ENCODE measurements at regions not wholly inside any gene's neighbourhood (a gene's known extent, or its start where the extent isn't known, plus 50 kb on each side); places are given as distances from the start of the nearest gene placed in this dataset.

- Histone ChIP-seq H3K4me3 (ENCODE audit: low read depth, low read length, poor library complexity, severe bottlenecking) (no peak overlapping the region), H3K9me3 (ENCODE audit: low read depth, low read length, poor library complexity, severe bottlenecking) (no peaks in the 10 kb centered on the region), H3K36me3 (ENCODE audit: insufficient read depth, low read length, poor library complexity, severe bottlenecking) (no peaks in the 10 kb centered on the region), H3K27me3 (replicated peaks; ENCODE audit: insufficient read depth, low read depth, low read length, poor library complexity) (no peaks in the 10 kb centered on the region), H3K4me1 (ENCODE audit: insufficient read depth, low read length, poor library complexity, severe bottlenecking) (no peaks in the 10 kb centered on the region), H3K27ac (ENCODE audit: low read depth, low read length, poor library complexity, severe bottlenecking) (no peak overlapping the region)
- ChIA-PET POLR2A (ENCODE audit: low non-redundant PET) (no interaction called here), CTCF (no interaction called here)
- DNase-seq (ENCODE audit: low spot score) = no peak
- no TSS peak for BruUV-seq (replicated peaks)
- no peak for TF ChIP-seq CTCF (conservative IDR thresholded peaks at IDR 0.05; ENCODE audit: low read depth, low read length)
- no peak for TF ChIP-seq EZH2 (IDR thresholded peaks at IDR 0.05; ENCODE audit: borderline replicate concordance, low read depth, low read length, poor library complexity, severe bottlenecking)
- intact Hi-C loops (cut with micrococcal nuclease; ENCODE audit: unreplicated experiment) = no loop called here
These were observed 52.5 kb upstream of the WDFY3 start for GRCh38 chr4:85018983-85019382.

GRCh38 chr4:85019411-85019810, 52.9 kb upstream of the WDFY3 start:
- Histone ChIP-seq H3K4me3 (ENCODE audit: low read depth, low read length, poor library complexity, severe bottlenecking) (no peak overlapping the region), H3K27ac (ENCODE audit: low read depth, low read length, poor library complexity, severe bottlenecking) (no peak overlapping the region), H3K4me1 (ENCODE audit: insufficient read depth, low read length, poor library complexity, severe bottlenecking) (no peaks in the 10 kb centered on the region), H3K27me3 (replicated peaks; ENCODE audit: insufficient read depth, low read depth, low read length, poor library complexity) (no peaks in the 10 kb centered on the region), H3K36me3 (ENCODE audit: insufficient read depth, low read length, poor library complexity, severe bottlenecking) (no peaks in the 10 kb centered on the region), H3K9me3 (ENCODE audit: low read depth, low read length, poor library complexity, severe bottlenecking) (no peaks in the 10 kb centered on the region)
- intact Hi-C loops (cut with micrococcal nuclease; ENCODE audit: unreplicated experiment) = no loop called here
- TF ChIP-seq EZH2 (IDR thresholded peaks at IDR 0.05; ENCODE audit: borderline replicate concordance, low read depth, low read length, poor library complexity, severe bottlenecking) = no peak
- no peak for TF ChIP-seq CTCF (conservative IDR thresholded peaks at IDR 0.05; ENCODE audit: low read depth, low read length)
- CTCF ChIA-PET = no interaction called here
- no peak for DNase-seq (ENCODE audit: low spot score)
- POLR2A ChIA-PET (ENCODE audit: low non-redundant PET) = no interaction called here
- no TSS peak for BruUV-seq (replicated peaks)

GRCh38 chr4:85024671-85025070, 58.2 kb upstream of the WDFY3 start:
- H3K36me3 ChIP-seq (ENCODE audit: insufficient read depth, low read length, poor library complexity, severe bottlenecking) = no peaks in the 10 kb centered on the region
- no peaks in the 10 kb centered on the region for H3K9me3 ChIP-seq (ENCODE audit: low read depth, low read length, poor library complexity, severe bottlenecking)
- no peak for DNase-seq (ENCODE audit: low spot score)
- intact Hi-C loops (cut with micrococcal nuclease; ENCODE audit: unreplicated experiment) = no loop called here
- no peak overlapping the region for H3K4me3 ChIP-seq (ENCODE audit: low read depth, low read length, poor library complexity, severe bottlenecking)
- no peak for TF ChIP-seq EZH2 (IDR thresholded peaks at IDR 0.05; ENCODE audit: borderline replicate concordance, low read depth, low read length, poor library complexity, severe bottlenecking)
- no peak for TF ChIP-seq CTCF (conservative IDR thresholded peaks at IDR 0.05; ENCODE audit: low read depth, low read length)
- H3K4me1 ChIP-seq (ENCODE audit: insufficient read depth, low read length, poor library complexity, severe bottlenecking) = no peaks in the 10 kb centered on the region
- no TSS peak for BruUV-seq (replicated peaks)
- H3K27me3 ChIP-seq (replicated peaks; ENCODE audit: insufficient read depth, low read depth, low read length, poor library complexity) = no peaks in the 10 kb centered on the region
- H3K27ac ChIP-seq (ENCODE audit: low read depth, low read length, poor library complexity, severe bottlenecking) = no peak overlapping the region
- ChIA-PET POLR2A (ENCODE audit: low non-redundant PET) (interaction anchor here (0.7 kb wide), 1 partner anchor 11 kb away, joined by 8 read pairs; no protein-coding TSS in a partner anchor), CTCF (no interaction called here)
